ENCODE measurements at regions not wholly inside any gene's neighbourhood (a gene's known extent, or its start where the extent isn't known, plus 50 kb on each side); places are given as distances from the start of the nearest gene placed in this dataset.

- peak; percentile 12 for DNase-seq (ENCODE audit: low read depth)
- no peak overlapping the region for H3K4me3 ChIP-seq (ENCODE audit: low read depth, low read length)
- TF ChIP-seq, protein P1, sequence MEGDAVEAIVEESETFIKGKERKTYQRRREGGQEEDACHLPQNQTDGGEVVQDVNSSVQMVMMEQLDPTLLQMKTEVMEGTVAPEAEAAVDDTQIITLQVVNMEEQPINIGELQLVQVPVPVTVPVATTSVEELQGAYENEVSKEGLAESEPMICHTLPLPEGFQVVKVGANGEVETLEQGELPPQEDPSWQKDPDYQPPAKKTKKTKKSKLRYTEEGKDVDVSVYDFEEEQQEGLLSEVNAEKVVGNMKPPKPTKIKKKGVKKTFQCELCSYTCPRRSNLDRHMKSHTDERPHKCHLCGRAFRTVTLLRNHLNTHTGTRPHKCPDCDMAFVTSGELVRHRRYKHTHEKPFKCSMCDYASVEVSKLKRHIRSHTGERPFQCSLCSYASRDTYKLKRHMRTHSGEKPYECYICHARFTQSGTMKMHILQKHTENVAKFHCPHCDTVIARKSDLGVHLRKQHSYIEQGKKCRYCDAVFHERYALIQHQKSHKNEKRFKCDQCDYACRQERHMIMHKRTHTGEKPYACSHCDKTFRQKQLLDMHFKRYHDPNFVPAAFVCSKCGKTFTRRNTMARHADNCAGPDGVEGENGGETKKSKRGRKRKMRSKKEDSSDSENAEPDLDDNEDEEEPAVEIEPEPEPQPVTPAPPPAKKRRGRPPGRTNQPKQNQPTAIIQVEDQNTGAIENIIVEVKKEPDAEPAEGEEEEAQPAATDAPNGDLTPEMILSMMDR (conservative IDR thresholded peaks at IDR 0.05; ENCODE audit: low read depth, low read length): no peak
Observed at GRCh38 chr6:165847407-165848085, 184.5 kb upstream of the PDE10A start.

- H3K4me3 ChIP-seq (ENCODE audit: low read depth, low read length): no peak overlapping the region
- no peak for DNase-seq (ENCODE audit: low read depth)
- TF ChIP-seq, protein P1 (conservative IDR thresholded peaks at IDR 0.05; ENCODE audit: low read depth, low read length): no peak
Observed at GRCh38 chr6:165846123-165846966, 183.3 kb upstream of the PDE10A start.

DNA sequence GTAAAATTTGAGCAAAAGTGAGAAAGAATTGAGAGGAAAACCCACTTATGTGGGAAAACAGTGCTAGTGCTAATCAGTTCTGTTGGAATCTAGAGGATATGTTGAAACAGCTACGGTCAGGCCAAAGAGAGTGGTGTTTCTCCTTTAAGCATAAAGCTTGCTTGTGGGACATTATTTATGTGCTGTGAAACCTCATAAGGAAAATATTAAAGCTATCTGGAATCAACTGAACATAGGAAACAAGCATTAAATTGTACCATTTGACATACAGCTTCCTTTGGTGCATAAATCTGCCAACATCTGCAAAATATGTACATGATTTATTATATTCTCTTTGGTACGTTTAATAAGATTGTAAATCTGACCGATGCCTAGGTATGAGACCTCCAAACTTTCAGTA, 182.5 kb upstream of the PDE10A start:
- no peak overlapping the region for H3K4me3 ChIP-seq (ENCODE audit: low read depth, low read length)
- no peak for DNase-seq (ENCODE audit: low read depth)
- TF ChIP-seq, protein P1 (conservative IDR thresholded peaks at IDR 0.05; ENCODE audit: low read depth, low read length): no peak

GRCh38 chr6:165844801-165845364, 181.8 kb upstream of the PDE10A start:
- TF ChIP-seq, protein P1 (conservative IDR thresholded peaks at IDR 0.05; ENCODE audit: low read depth, low read length): no peak
- H3K4me3 ChIP-seq (ENCODE audit: low read depth, low read length): no peak overlapping the region
- no peak for DNase-seq (ENCODE audit: low read depth)

- TF ChIP-seq, protein P1 (conservative IDR thresholded peaks at IDR 0.05; ENCODE audit: low read depth, low read length): no peak
- no peak for DNase-seq (ENCODE audit: low read depth)
- H3K4me3 ChIP-seq (ENCODE audit: low read depth, low read length): no peak overlapping the region
Observed at GRCh38 chr6:165844232-165844631, 181.2 kb upstream of the PDE10A start.

GRCh38 chr6:165843568-165844113, 180.6 kb upstream of the PDE10A start:
- H3K4me3 ChIP-seq (ENCODE audit: low read depth, low read length): no peak overlapping the region
- TF ChIP-seq, protein P1 (conservative IDR thresholded peaks at IDR 0.05; ENCODE audit: low read depth, low read length): no peak
- no peak for DNase-seq (ENCODE audit: low read depth)
